ENCODE measurements at regions not wholly inside any gene's neighbourhood (a gene's known extent, or its start where the extent isn't known, plus 50 kb on each side); places are given as distances from the start of the nearest gene placed in this dataset.
A peak's percentile ranks its signal among the peaks of the same experiment; 100 is the strongest.
"Not testable (repeated sequence)": the region's sequence is repeated elsewhere in the genome, so short reads cannot be mapped to it uniquely, and the experiment has no call there.

DNA sequence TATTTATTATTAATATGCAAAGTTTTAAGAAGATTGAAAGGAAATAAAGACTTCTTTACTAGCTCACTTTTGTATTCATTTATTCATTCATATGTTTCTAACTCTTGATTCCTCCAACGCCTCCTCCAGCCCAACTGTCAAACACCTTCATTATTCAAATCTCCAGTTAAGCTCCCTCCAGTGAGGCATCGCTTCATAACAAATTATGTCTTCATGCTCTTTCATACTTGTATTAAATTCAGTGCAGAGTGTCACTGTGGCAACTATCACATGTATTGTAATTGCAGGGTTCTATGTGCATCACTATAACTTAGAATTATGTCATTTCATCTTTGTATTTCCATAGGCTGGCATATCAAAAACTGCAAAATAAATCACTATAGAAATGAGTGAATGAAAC, 1394.2 kb upstream of the PCDH7 start:
- DNase-seq (ENCODE audit: low spot score): no peak
- no peak for FAIRE-seq

DNA sequence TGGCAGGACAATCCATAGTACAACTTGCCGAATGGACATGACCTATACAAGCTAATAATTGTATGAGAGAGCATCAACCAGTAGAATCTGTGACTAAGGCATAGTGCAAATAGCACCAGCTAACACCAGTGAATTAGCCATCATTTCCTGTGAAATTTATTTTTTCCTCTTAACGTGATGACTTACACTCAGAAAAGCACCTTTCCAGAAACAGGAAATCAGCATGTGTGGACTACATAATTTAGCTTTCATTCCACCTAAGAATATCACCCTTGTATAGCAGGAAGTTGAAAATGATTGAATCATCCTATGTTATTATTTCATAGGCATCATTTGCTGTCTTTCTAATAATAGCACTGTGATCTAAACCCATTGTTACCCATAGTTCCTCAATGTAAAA, 1393.4 kb upstream of the PCDH7 start:
- no peak for FAIRE-seq
- no peak for DNase-seq (ENCODE audit: low spot score)

DNA sequence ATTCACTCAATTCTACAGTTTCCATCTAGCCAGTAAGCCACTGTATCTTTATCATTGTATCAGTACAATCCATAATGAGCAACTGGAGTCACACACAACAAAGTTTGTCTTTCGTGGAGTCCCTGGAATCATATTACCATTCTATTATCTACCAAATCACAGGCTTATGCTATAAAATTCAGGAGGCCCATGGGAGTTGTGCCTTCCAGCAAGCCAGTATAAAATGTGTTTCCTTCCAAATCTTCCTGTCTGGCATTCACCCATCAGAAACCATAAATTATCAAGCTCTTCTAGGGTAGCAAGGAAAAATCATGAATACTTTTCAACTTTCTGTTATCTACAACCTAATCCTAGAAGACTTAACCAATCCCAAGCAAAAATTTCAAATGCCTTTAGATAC, 1383.3 kb upstream of the PCDH7 start:
- FAIRE-seq (no peak), DNase-seq (ENCODE audit: low spot score) (no peak)

DNA sequence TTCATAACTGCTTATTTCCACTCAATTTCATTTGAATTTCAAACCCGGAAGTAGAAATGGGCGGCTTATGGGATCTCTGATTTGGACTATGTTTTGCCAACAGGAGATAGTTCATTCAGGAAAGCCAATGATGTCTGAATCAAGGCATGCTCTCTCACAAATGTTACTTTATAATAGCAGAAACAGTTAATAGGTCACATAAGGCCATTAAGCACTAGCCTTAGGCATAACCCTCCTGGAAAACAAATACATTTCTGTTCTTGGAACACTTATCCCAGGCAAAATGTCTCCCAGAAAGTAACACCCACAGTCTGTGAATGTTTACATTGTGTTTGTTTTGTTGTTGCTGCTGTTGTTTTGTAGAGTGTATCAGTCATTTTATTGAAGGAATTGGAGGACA, 1347.2 kb upstream of the PCDH7 start:
- DNase-seq (ENCODE audit: low spot score) (no peak), FAIRE-seq (no peak)

DNA sequence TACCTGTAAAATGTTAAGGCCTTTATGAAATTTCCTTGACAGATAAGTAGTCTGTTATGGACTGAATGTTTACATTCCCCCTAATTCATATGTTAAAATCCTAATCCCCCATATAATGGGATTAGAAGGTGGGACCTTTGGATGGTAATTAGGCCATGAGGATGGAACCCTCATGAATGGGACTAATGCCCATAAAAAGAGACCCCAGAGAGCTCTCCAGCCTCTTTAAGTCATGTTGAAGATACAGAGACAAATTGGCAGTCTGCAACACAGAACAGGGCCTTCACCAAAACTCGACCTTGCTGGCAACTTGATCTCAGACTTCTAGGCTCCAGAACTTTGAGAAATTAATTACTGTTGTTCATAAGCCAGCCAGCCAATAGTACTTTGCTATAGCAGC, 1344.5 kb upstream of the PCDH7 start:
- FAIRE-seq (no peak), DNase-seq (ENCODE audit: low spot score) (no peak)

DNA sequence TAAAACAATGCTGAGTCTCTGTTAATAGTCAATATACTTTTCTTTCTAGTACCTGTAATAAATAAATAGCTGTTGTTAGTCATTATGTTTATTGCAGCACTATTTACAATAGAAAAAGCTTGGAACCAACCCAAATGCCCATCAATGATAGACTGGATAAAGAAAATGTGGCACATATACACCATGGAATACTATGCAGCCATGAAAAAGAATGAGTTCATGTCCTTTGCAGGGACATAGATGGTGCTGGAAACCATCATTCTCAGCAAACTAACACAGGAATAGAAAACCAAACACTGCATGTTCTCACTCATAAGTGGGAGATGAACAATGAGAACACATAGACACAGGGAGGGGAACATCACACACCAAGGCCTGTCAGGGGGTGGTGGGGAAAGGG, 1341.9 kb upstream of the PCDH7 start:
- not testable (repeated sequence) for FAIRE-seq; DNase-seq (ENCODE audit: low spot score)

DNA sequence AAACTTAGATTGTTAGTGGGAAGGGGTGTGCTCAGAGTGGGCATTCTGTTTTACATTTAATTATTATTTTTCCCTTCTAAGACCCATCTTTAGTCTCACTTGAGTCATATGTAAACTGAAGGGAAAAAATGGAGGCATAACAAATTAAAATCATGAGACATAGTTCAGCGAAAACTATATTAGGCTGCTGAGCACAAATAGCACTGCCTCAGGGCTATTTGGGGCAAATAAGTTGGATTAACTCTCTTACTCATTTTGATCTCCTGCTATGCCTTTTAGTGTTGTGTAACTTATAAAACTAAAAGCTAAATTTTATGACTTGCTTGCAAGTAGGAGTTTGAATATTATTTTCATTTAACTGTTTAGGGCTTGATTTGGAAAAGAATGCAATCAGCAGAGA, 1329.2 kb upstream of the PCDH7 start:
- DNase-seq (ENCODE audit: low spot score) (no peak), FAIRE-seq (no peak)

DNA sequence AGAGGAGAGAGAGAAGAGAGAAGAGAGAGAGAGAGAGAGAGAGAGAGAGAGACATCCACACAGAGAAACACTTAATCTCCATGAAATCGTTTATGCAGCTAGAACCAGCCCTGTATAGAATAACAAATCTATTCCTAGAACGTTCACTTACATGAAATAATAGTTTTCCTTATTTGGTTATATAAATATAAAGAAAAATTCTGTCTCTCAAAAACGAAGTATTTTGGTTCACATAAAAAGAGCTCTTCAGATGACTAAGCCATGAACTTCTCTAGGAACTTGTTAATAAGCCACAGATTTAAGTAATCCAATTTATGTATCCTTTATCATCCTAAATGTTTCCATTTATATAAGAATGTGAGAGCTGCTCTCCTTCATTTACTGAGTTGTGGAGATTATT, 1315.1 kb upstream of the PCDH7 start:
- no peak for FAIRE-seq
- no peak for DNase-seq (ENCODE audit: low spot score)

DNA sequence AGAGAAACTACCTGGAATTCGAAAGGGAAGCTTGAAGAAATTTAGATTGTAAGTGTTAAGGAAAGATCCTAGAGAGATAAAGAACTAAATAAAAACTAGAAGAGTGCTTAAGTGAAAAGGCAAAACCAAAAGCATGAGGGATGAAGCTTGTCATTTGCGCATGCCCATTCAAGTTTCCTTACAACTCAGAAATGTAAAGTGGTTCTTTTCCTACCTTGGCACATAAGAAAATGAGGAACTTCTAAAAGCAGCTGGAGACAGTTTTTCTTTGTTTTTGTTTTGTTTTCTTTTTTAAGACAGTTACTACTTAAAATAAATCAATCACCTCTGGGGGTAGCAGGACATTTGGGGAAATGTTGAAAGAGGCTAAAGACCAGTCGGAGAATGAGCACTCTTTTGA, 1304.4 kb upstream of the PCDH7 start:
- FAIRE-seq (no peak), DNase-seq (ENCODE audit: low spot score) (no peak)

DNA sequence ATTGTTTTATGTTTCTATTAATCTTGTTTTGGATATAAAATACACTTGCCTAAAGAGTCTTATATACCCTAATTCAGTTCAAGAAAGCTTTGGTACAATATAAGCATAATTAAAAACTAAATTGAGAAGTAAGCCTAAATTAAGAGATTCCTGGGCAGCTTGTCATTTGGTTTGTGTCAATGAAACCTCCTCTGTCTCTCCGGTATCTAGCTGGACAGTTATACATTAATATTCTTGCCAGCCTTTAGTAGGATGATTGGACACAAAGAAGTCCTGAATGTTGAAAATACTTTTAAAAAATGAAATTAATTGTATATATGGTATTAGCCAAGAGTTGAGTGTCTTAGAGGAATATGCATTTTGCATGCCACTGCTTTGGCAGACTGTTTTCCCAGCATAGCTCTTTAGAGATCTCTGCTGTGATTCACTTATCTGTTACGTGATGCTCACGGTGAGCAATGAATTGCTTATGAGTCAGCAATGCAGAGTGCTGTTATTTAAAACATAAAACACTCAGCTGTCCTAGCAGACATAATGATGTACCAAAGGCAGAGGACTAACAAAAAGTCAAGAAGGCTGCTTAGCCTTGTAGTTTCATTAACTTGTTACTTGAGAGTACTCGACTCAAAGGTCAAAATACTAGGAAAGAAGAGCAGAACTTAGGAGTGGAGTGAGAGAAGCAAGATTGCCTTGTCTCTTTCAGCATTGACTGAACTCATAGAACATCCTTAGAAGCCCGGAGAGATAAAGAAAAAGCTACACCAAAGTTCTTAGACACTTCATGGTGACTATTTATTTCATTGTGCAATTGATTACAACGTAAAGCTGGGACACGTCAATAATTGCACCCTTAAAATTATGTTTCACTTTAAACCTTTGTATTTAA, 1296.1 kb upstream of the PCDH7 start:
- DNase-seq (ENCODE audit: low spot score): peak; percentile 30
- no peak for FAIRE-seq

DNA sequence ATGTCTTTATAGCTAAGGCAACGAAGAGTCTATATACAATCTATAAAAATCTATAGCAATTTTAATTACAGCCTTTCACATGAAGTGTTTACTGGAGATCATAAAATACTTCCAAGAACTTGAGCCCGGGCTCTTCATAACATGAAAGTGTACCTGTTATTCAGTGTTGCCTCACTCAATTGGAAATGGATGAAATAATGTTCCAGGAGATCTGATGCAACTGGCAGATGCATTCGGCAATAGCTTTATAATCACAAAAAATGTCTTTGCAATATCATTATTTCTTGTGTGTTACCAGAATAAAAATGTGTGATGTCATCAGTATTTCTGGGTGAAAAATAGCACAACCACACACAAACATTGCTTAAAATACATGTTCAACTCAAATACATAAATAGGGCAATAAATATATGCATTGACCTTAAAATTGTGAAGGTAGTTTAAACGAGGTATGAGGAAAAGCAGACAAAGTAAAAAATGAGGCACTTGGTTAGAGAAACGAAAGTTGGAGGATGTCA, 1266.8 kb upstream of the PCDH7 start:
- FAIRE-seq (no peak), DNase-seq (ENCODE audit: low spot score) (no peak)

DNA sequence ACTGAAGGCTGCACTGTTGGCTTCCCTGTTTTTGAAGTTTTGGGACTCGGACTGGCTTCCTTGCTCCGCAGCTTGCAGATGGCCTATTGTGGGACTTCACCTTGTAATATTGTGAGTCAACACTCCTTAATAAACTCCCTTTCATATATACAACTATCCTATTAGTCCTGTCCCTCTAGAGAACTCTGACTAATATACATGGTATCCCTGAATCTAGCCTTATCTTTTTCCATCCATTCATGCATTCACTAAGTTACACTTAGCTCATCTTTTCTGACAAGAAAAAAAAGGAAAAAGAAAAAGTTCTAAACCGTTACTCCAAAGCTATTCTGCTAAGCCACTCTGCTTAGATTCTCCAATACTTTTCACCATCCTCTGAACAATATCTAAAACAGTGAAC, 1260.2 kb upstream of the PCDH7 start:
- no peak for DNase-seq (ENCODE audit: low spot score)
- no peak for FAIRE-seq

DNA sequence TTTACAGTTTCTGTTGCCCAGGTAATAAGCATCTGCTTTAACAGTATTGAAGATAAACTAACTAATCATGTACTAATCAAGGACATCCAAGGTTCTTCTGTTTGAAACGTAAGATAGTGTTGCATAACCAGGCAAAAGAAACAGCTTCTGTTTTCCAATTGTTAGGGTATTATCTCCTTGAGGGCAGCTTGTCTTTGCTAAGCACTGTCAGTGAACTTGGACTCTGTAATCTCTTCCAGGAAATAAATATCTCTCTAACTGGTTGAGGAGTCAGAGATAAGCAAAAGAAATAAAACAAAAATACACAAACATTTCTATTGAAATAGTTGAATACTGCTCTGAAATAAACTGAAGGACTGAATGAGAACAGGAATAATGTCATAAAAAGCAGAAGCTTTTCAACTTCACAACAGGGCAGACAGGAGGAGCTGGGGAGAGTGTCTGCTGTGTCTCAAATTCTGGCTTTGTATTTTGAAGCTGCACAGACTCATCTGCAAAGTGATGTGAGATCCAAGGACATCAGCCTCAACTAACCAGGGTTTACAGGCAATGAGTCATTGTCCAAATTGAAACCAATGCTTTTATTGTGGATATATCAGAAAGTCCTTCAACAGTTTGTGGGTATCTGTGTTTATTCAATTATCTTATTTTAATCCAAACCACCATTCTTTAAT, 1253.0 kb upstream of the PCDH7 start:
- FAIRE-seq (no peak), DNase-seq (ENCODE audit: low spot score) (no peak)

All from urothelium cell line (cell line).